Nephron progenitor cell (in vitro differentiated cells): ENCODE measurements at regions not wholly inside any gene's neighbourhood (a gene's known extent, or its start where the extent isn't known, plus 50 kb on each side); places are given as distances from the start of the nearest gene placed in this dataset.
"Not testable (repeated sequence)": the region's sequence is repeated elsewhere in the genome, so short reads cannot be mapped to it uniquely, and the experiment has no call there.

ENCODE experiments used
- DNase-seq: peaks from one replicate; pipeline ENCODE4 v3.0.0; 2021
- H3K27ac Mint-ChIP-seq: 2 replicates; pipeline ENCODE4 v1.8.0; 2021; ENCODE audit warnings: mild to moderate bottlenecking, moderate library complexity, mixed read lengths
- H3K27me3 Mint-ChIP-seq: 2 replicates; pipeline ENCODE4 v1.8.0; 2021; ENCODE audit warnings: mild to moderate bottlenecking, low read depth, mixed read lengths; ENCODE audit not compliant: poor library complexity
- H3K36me3 Mint-ChIP-seq: 2 replicates; pipeline ENCODE4 v1.8.0; 2021; ENCODE audit warnings: low read depth, mixed read lengths
- H3K4me1 Mint-ChIP-seq: 2 replicates; pipeline ENCODE4 v1.8.0; 2021; ENCODE audit warnings: mixed read lengths
- H3K4me3 Mint-ChIP-seq: 2 replicates; pipeline ENCODE4 v1.8.0; 2021; ENCODE audit warnings: mild to moderate bottlenecking, moderate library complexity, mixed read lengths
- H3K9me3 Mint-ChIP-seq: 2 replicates; pipeline ENCODE4 v1.8.0; 2021; ENCODE audit warnings: mild to moderate bottlenecking, moderate library complexity, mixed read lengths
- CTCF ChIP-seq: fragments of 200-600 bp; sonication (generic); IDR thresholded peaks from 2 replicates; pipeline ENCODE4 v1.5.0; 2021; ENCODE audit warnings: antibody characterized with exemption

- no peak overlapping the region for H3K4me3 Mint-ChIP-seq
- no peak for DNase-seq
- H3K9me3 Mint-ChIP-seq = peaks cover 8% of the 10 kb centered on the region
- H3K27me3 Mint-ChIP-seq = no peaks in the 10 kb centered on the region
- no peaks in the 10 kb centered on the region for H3K36me3 Mint-ChIP-seq
- peak overlapping the region; percentile 19 for H3K27ac Mint-ChIP-seq
- peaks cover 21% of the 10 kb centered on the region for H3K4me1 Mint-ChIP-seq
- no peak for TF ChIP-seq CTCF
These were observed 217.6 kb downstream of the KLF6 start for GRCh38 chr10:3567291-3567963.

- TF ChIP-seq CTCF = no peak
- Mint-ChIP-seq H3K27me3 (no peaks in the 10 kb centered on the region), H3K4me3 (no peak overlapping the region), H3K36me3 (no peaks in the 10 kb centered on the region), H3K4me1 (peaks cover 13% of the 10 kb centered on the region), H3K27ac (no peak overlapping the region), H3K9me3 (peaks cover 8% of the 10 kb centered on the region)
- no peak for DNase-seq
These were observed 218.4 kb downstream of the KLF6 start for GRCh38 chr10:3566627-3567026.

GRCh38 chr10:3564346-3565002 is 220.5 kb downstream of the KLF6 start:
- DNase-seq = no peak
- H3K27me3 Mint-ChIP-seq = peaks cover 6% of the 10 kb centered on the region
- no peak overlapping the region for H3K27ac Mint-ChIP-seq
- peaks cover 8% of the 10 kb centered on the region for H3K9me3 Mint-ChIP-seq
- no peak for TF ChIP-seq CTCF
- no peaks in the 10 kb centered on the region for H3K4me1 Mint-ChIP-seq
- H3K4me3 Mint-ChIP-seq = no peak overlapping the region
- no peaks in the 10 kb centered on the region for H3K36me3 Mint-ChIP-seq

GRCh38 chr10:3563298-3563697 is 221.7 kb downstream of the KLF6 start:
- no peak for DNase-seq
- H3K9me3 Mint-ChIP-seq = peaks cover 8% of the 10 kb centered on the region
- no peaks in the 10 kb centered on the region for H3K4me1 Mint-ChIP-seq
- no peak for TF ChIP-seq CTCF
- no peaks in the 10 kb centered on the region for H3K36me3 Mint-ChIP-seq
- H3K27ac Mint-ChIP-seq = peak overlapping the region; percentile 18
- H3K27me3 Mint-ChIP-seq = peaks cover 6% of the 10 kb centered on the region
- no peak overlapping the region for H3K4me3 Mint-ChIP-seq

GRCh38 chr10:3560628-3561027 is 224.4 kb downstream of the KLF6 start:
- not testable (repeated sequence) for H3K27ac Mint-ChIP-seq, H3K4me1 Mint-ChIP-seq, H3K27me3 Mint-ChIP-seq, H3K36me3 Mint-ChIP-seq, H3K4me3 Mint-ChIP-seq, DNase-seq
- H3K9me3 Mint-ChIP-seq = peaks cover 12% of the 10 kb centered on the region

- no peak for DNase-seq
- TF ChIP-seq CTCF = no peak
- Mint-ChIP-seq H3K4me3 (no peak overlapping the region), H3K4me1 (no peaks in the 10 kb centered on the region), H3K9me3 (peaks cover 8% of the 10 kb centered on the region), H3K27ac (no peak overlapping the region), H3K36me3 (no peaks in the 10 kb centered on the region), H3K27me3 (peaks cover 6% of the 10 kb centered on the region)
These were observed 225.5 kb downstream of the KLF6 start for GRCh38 chr10:3559527-3559926.
